WERI-Rb-1 (cell line): ENCODE measurements at regions not wholly inside any gene's neighbourhood (a gene's known extent, or its start where the extent isn't known, plus 50 kb on each side); places are given as distances from the start of the nearest gene placed in this dataset.

Experiments used
- DNase-seq: peaks from one replicate; pipeline ENCODE4 v3.0.0-alpha.2; 2020
- H3K27ac ChIP-seq: fragments of 250-450 bp; sonication (Bioruptor Pico); 2 replicates; pipeline ENCODE4 v1.5.1; 2020; ENCODE audit warnings: mild to moderate bottlenecking, moderate library complexity
- H3K27me3 ChIP-seq: fragments of 250-450 bp; sonication (Bioruptor Pico); 2 replicates; pipeline ENCODE4 v1.5.1; 2021; ENCODE audit warnings: mild to moderate bottlenecking, low read depth, moderate library complexity; ENCODE audit not compliant: insufficient read depth, severe bottlenecking
- H3K36me3 ChIP-seq: fragments of 250-450 bp; sonication (Bioruptor Pico); 2 replicates; pipeline ENCODE4 v1.5.1; 2020; ENCODE audit warnings: mild to moderate bottlenecking, moderate library complexity
- H3K4me3 ChIP-seq: 2 replicates; pipeline ENCODE4 v1.5.1; 2011; ENCODE audit warnings: low read depth, mild to moderate bottlenecking, control low read depth, low read length
- H3K9me3 ChIP-seq: fragments of 250-450 bp; sonication (Bioruptor Pico); 2 replicates; pipeline ENCODE4 v1.5.1; 2021; ENCODE audit warnings: mild to moderate bottlenecking, moderate library complexity; ENCODE audit not compliant: severe bottlenecking
- CTCF ChIP-seq: IDR thresholded peaks from 2 replicates; pipeline ENCODE4 v1.5.1; 2011; ENCODE audit warnings: low read depth, mild to moderate bottlenecking, control low read depth, inconsistent platforms, low read length

- no peak for DNase-seq
- no peaks in the 10 kb centered on the region for H3K9me3 ChIP-seq
- H3K27ac ChIP-seq: no peak overlapping the region
- peaks cover 6% of the 10 kb centered on the region for H3K27me3 ChIP-seq
- no peak for TF ChIP-seq CTCF
- no peaks in the 10 kb centered on the region for H3K36me3 ChIP-seq
- H3K4me3 ChIP-seq: no peak overlapping the region
These were observed 197.8 kb downstream of the FSCB start for GRCh38 chr14:44309331-44309730.

- no peak overlapping the region for H3K27ac ChIP-seq
- no peak overlapping the region for H3K4me3 ChIP-seq
- no peak for TF ChIP-seq CTCF
- no peak for DNase-seq
- no peaks in the 10 kb centered on the region for H3K9me3 ChIP-seq
- no peaks in the 10 kb centered on the region for H3K36me3 ChIP-seq
- peaks cover 15% of the 10 kb centered on the region for H3K27me3 ChIP-seq
These were observed 206.2 kb downstream of the FSCB start for GRCh38 chr14:44300916-44301315.

- Histone ChIP-seq H3K27ac (no peak overlapping the region), H3K4me3 (no peak overlapping the region), H3K9me3 (no peaks in the 10 kb centered on the region), H3K36me3 (no peaks in the 10 kb centered on the region), H3K27me3 (peaks cover 7% of the 10 kb centered on the region)
- no peak for DNase-seq
- no peak for TF ChIP-seq CTCF
These were observed 209.6 kb downstream of the FSCB start for GRCh38 chr14:44297437-44297836.

- no peak overlapping the region for H3K27ac ChIP-seq
- no peak for DNase-seq
- H3K9me3 ChIP-seq: no peaks in the 10 kb centered on the region
- H3K27me3 ChIP-seq: peaks cover 30% of the 10 kb centered on the region
- no peaks in the 10 kb centered on the region for H3K36me3 ChIP-seq
- no peak for TF ChIP-seq CTCF
- H3K4me3 ChIP-seq: no peak overlapping the region
These were observed 215.6 kb downstream of the FSCB start for GRCh38 chr14:44291366-44291915.

- H3K36me3 ChIP-seq: no peaks in the 10 kb centered on the region
- H3K9me3 ChIP-seq: no peaks in the 10 kb centered on the region
- no peak overlapping the region for H3K27ac ChIP-seq
- H3K27me3 ChIP-seq: peaks cover 30% of the 10 kb centered on the region
- DNase-seq: no peak
- H3K4me3 ChIP-seq: no peak overlapping the region
- no peak for TF ChIP-seq CTCF
These were observed 219.2 kb downstream of the FSCB start for GRCh38 chr14:44287858-44288257.

- no peak for TF ChIP-seq CTCF
- Histone ChIP-seq H3K27ac (no peak overlapping the region), H3K36me3 (no peaks in the 10 kb centered on the region), H3K27me3 (peaks cover 30% of the 10 kb centered on the region), H3K4me3 (no peak overlapping the region), H3K9me3 (no peaks in the 10 kb centered on the region)
- no peak for DNase-seq
These were observed 220.9 kb downstream of the FSCB start for GRCh38 chr14:44286201-44286600.
